GM19043 (cell line): ENCODE measurements at regions not wholly inside any gene's neighbourhood (a gene's known extent, or its start where the extent isn't known, plus 50 kb on each side); places are given as distances from the start of the nearest gene placed in this dataset.
A peak's percentile ranks its signal among the peaks of the same experiment; 100 is the strongest.

Experiments
- ATAC-seq: cut with Tn5 transposase; IDR thresholded peaks from one replicate; pipeline ENCODE4 v1.9.1; 2021; ENCODE audit warnings: low read depth; ENCODE audit not compliant: unreplicated experiment

GRCh38 chrX:42944381-42944998, 166.5 kb upstream of the PPP1R2C start:
- ATAC-seq: no peak

GRCh38 chrX:42946544-42947194, 168.7 kb upstream of the PPP1R2C start:
- no peak for ATAC-seq

- no peak for ATAC-seq
Measured at GRCh38 chrX:42948723-42949657, 171.0 kb upstream of the PPP1R2C start.

- ATAC-seq: no peak
Measured at GRCh38 chrX:42951747-42952146, 173.8 kb upstream of the PPP1R2C start.

GRCh38 chrX:42952621-42953020, 174.7 kb upstream of the PPP1R2C start:
- no peak for ATAC-seq

GRCh38 chrX:42954880-42955279, 176.9 kb upstream of the PPP1R2C start:
- peak; percentile 10 for ATAC-seq

GRCh38 chrX:42955349-42955748, 177.4 kb upstream of the PPP1R2C start:
- ATAC-seq: peak; percentile 76

- no peak for ATAC-seq
Measured at GRCh38 chrX:42967681-42968300, 189.8 kb upstream of the PPP1R2C start.

- no peak for ATAC-seq
Measured at GRCh38 chrX:42973321-42973720, 195.4 kb upstream of the PPP1R2C start.

GRCh38 chrX:42975906-42976305, 197.9 kb upstream of the PPP1R2C start:
- ATAC-seq: no peak

GRCh38 chrX:42976746-42977366, 198.9 kb upstream of the PPP1R2C start:
- no peak for ATAC-seq

GRCh38 chrX:42978655-42979379, 200.9 kb upstream of the PPP1R2C start:
- ATAC-seq: no peak

GRCh38 chrX:42988700-42989099, 210.7 kb upstream of the PPP1R2C start:
- ATAC-seq: peak; percentile 61

GRCh38 chrX:42992199-42992943, 214.4 kb upstream of the PPP1R2C start:
- no peak for ATAC-seq

GRCh38 chrX:42996861-42997260, 218.9 kb upstream of the PPP1R2C start:
- ATAC-seq: no peak

- ATAC-seq: no peak
Measured at GRCh38 chrX:43000121-43000520, 222.2 kb upstream of the PPP1R2C start.

GRCh38 chrX:43002526-43003203, 224.7 kb upstream of the PPP1R2C start:
- peak; percentile 79 for ATAC-seq

- ATAC-seq: peak; percentile 33
Measured at GRCh38 chrX:43003204-43003565, 225.2 kb upstream of the PPP1R2C start.

GRCh38 chrX:43003939-43004338, 226.0 kb upstream of the PPP1R2C start:
- ATAC-seq: no peak
